ENCODE measurements at regions not wholly inside any gene's neighbourhood (a gene's known extent, or its start where the extent isn't known, plus 50 kb on each side); places are given as distances from the start of the nearest gene placed in this dataset.

DNA sequence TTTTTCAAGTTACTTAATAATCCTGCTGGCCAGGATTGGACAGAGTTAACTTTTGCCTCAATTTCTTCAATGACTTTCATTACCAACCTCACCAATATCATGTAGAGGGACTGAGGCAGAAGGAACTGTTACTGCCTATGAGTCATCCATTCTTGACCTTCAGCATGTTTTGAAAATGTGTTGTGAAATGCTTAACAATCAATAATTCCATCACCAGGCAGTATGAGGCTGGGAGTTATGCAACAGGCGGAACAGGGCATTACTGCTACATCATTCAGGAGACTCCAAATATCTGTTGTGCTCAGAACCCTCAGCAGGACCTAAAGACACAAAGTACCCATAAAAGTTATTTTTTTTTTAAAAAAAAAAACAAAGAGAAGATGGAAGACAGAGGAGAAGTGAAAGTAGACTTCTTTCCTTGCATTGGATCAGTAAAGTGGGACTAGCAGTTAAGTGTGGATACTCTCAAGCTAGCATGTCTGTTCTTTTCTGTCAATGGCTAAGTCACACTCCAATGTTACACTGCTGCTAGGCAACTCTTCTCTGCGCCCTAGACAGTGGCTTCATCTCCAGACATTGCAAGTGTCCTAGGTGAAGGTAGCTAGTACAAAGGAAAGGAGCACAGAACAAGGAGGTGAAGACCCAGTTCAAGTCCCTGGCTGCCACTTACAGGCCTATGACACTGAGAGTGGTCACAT lies 184.9 kb upstream of the LPP start (continued):
- TF ChIP-seq, protein P1, sequence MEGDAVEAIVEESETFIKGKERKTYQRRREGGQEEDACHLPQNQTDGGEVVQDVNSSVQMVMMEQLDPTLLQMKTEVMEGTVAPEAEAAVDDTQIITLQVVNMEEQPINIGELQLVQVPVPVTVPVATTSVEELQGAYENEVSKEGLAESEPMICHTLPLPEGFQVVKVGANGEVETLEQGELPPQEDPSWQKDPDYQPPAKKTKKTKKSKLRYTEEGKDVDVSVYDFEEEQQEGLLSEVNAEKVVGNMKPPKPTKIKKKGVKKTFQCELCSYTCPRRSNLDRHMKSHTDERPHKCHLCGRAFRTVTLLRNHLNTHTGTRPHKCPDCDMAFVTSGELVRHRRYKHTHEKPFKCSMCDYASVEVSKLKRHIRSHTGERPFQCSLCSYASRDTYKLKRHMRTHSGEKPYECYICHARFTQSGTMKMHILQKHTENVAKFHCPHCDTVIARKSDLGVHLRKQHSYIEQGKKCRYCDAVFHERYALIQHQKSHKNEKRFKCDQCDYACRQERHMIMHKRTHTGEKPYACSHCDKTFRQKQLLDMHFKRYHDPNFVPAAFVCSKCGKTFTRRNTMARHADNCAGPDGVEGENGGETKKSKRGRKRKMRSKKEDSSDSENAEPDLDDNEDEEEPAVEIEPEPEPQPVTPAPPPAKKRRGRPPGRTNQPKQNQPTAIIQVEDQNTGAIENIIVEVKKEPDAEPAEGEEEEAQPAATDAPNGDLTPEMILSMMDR (IDR thresholded peaks at IDR 0.05; ENCODE audit: low read depth, low read length, missing input control) = no peak
- no peak for TF ChIP-seq HNF4G (IDR thresholded peaks at IDR 0.05)
- peak; percentile 78 for TF ChIP-seq ZBTB33 (IDR thresholded peaks at IDR 0.05)
- TF ChIP-seq RXRA (IDR thresholded peaks at IDR 0.05) = peak; percentile 85 to 95
- TF ChIP-seq RAD21 (IDR thresholded peaks at IDR 0.05) = peak; percentile 67 to 70
- TF ChIP-seq JUND (IDR thresholded peaks at IDR 0.05) = peak; percentile 100
- peak; percentile 83 to 91 for TF ChIP-seq HNF4A (conservative IDR thresholded peaks at IDR 0.05)
- peak in 1 of 2 donors; percentile 15 for TF ChIP-seq GABPA (IDR thresholded peaks at IDR 0.05 in 1 of 2, conservative IDR thresholded peaks at IDR 0.05 in 1 of 2)

DNA sequence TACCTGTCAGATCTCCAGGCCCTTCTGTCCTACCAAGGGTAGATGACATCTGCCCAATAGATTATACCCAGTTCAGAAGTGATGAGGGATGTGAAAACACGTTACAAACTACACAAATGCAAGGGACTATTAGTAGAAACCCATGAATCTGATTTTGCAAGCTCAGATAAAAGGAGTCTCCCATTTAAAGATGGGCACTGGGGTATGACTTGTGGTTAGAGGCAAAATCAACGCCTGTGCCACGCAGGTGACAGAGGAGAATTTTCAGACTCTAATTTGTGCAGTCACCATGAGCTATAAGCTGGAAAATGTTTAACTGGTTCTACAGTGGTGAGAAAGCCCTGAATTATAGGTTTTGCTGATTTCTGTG lies 184.4 kb upstream of the LPP start:
- Histone ChIP-seq H3K9me3 (ENCODE audit: control insufficient read depth in 4 of 4, low read length in 3 of 4) (no peaks in the 10 kb centered on the region), H3K4me3 (ENCODE audit: low read depth in 1 of 3, low read length in 3 of 3) (no peak overlapping the region), H3K36me3 (ENCODE audit: control insufficient read depth in 4 of 4, insufficient read depth in 3 of 4, low read depth in 1 of 4, low read length in 3 of 4) (no peaks in the 10 kb centered on the region), H3K4me1 (ENCODE audit: control insufficient read depth in 4 of 4, insufficient read depth in 4 of 4, low read length in 3 of 4) (peaks cover 0 to 29% (median 15%) of the 10 kb centered on the region in 4 donors), H3K9ac (ENCODE audit: low read depth in 1 of 2, low read length in 2 of 2) (no peak overlapping the region), H3K27me3 (ENCODE audit: control insufficient read depth in 4 of 4, insufficient read depth in 4 of 4, low read length in 3 of 4) (no peaks in the 10 kb centered on the region), H3K27ac (ENCODE audit: low read depth in 1 of 2, low read length in 2 of 2) (no peak overlapping the region)
- DNase-seq (ENCODE audit: low spot score) = no peak
- 97% methylated on average over 3 of the region's 3 CpGs for WGBS
- no peak for TF ChIP-seq HNF4A (conservative IDR thresholded peaks at IDR 0.05)
- TF ChIP-seq, protein P2, sequence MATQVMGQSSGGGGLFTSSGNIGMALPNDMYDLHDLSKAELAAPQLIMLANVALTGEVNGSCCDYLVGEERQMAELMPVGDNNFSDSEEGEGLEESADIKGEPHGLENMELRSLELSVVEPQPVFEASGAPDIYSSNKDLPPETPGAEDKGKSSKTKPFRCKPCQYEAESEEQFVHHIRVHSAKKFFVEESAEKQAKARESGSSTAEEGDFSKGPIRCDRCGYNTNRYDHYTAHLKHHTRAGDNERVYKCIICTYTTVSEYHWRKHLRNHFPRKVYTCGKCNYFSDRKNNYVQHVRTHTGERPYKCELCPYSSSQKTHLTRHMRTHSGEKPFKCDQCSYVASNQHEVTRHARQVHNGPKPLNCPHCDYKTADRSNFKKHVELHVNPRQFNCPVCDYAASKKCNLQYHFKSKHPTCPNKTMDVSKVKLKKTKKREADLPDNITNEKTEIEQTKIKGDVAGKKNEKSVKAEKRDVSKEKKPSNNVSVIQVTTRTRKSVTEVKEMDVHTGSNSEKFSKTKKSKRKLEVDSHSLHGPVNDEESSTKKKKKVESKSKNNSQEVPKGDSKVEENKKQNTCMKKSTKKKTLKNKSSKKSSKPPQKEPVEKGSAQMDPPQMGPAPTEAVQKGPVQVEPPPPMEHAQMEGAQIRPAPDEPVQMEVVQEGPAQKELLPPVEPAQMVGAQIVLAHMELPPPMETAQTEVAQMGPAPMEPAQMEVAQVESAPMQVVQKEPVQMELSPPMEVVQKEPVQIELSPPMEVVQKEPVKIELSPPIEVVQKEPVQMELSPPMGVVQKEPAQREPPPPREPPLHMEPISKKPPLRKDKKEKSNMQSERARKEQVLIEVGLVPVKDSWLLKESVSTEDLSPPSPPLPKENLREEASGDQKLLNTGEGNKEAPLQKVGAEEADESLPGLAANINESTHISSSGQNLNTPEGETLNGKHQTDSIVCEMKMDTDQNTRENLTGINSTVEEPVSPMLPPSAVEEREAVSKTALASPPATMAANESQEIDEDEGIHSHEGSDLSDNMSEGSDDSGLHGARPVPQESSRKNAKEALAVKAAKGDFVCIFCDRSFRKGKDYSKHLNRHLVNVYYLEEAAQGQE (IDR thresholded peaks at IDR 0.05) = no peak
- TF ChIP-seq, protein P1 (IDR thresholded peaks at IDR 0.05; ENCODE audit: low read depth, low read length, missing input control) = no peak
- TF ChIP-seq ATF3 (IDR thresholded peaks at IDR 0.05) = no peak
- no peak for TF ChIP-seq GABPA (IDR thresholded peaks at IDR 0.05 in 1 of 2, conservative IDR thresholded peaks at IDR 0.05 in 1 of 2)
- no peak for TF ChIP-seq RXRA (IDR thresholded peaks at IDR 0.05)
- TF ChIP-seq EGR1 (IDR thresholded peaks at IDR 0.05; ENCODE audit: low read depth in 2 of 2) = no peak
- no peak for TF ChIP-seq HNF4G (IDR thresholded peaks at IDR 0.05)
- TF ChIP-seq ZBTB33 (IDR thresholded peaks at IDR 0.05) = no peak
- TF ChIP-seq TAF1 (conservative IDR thresholded peaks at IDR 0.05) = no peak
- TF ChIP-seq JUND (IDR thresholded peaks at IDR 0.05) = no peak

All from liver (tissue), 8 donors.